ENCODE measurements at regions not wholly inside any gene's neighbourhood (a gene's known extent, or its start where the extent isn't known, plus 50 kb on each side); places are given as distances from the start of the nearest gene placed in this dataset.
"Not testable (repeated sequence)": the region's sequence is repeated elsewhere in the genome, so short reads cannot be mapped to it uniquely, and the experiment has no call there.

GRCh38 chr6:144689503-144690040, 404.4 kb downstream of the UTRN start:
- no peak overlapping the region for H3K4me2 ChIP-seq (ENCODE audit: low read length)
- no peak overlapping the region for H3K27ac ChIP-seq (ENCODE audit: low read depth, low read length)
- no peaks in the 10 kb centered on the region for H3K36me3 ChIP-seq (ENCODE audit: control insufficient read depth, low read length)
- H3F3A ChIP-seq (ENCODE audit: control insufficient read depth, insufficient read depth) = no peaks in the 10 kb centered on the region
- H3K4me3 ChIP-seq (ENCODE audit: low read length) = no peak overlapping the region
- H3K4me1 ChIP-seq (ENCODE audit: control insufficient read depth, low read length) = no peaks in the 10 kb centered on the region
- H4K20me1 ChIP-seq (ENCODE audit: control insufficient read depth, insufficient read depth, low read depth, low read length) = no peaks in the 10 kb centered on the region
- no peaks in the 10 kb centered on the region for H3K79me2 ChIP-seq (ENCODE audit: control insufficient read depth, low read length)
- TF ChIP-seq, protein P1, sequence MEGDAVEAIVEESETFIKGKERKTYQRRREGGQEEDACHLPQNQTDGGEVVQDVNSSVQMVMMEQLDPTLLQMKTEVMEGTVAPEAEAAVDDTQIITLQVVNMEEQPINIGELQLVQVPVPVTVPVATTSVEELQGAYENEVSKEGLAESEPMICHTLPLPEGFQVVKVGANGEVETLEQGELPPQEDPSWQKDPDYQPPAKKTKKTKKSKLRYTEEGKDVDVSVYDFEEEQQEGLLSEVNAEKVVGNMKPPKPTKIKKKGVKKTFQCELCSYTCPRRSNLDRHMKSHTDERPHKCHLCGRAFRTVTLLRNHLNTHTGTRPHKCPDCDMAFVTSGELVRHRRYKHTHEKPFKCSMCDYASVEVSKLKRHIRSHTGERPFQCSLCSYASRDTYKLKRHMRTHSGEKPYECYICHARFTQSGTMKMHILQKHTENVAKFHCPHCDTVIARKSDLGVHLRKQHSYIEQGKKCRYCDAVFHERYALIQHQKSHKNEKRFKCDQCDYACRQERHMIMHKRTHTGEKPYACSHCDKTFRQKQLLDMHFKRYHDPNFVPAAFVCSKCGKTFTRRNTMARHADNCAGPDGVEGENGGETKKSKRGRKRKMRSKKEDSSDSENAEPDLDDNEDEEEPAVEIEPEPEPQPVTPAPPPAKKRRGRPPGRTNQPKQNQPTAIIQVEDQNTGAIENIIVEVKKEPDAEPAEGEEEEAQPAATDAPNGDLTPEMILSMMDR (IDR thresholded peaks at IDR 0.05; ENCODE audit: low read depth, low read length, poor library complexity, severe bottlenecking) = no peak
- no peak for TF ChIP-seq EZH2phosphoT487 (IDR thresholded peaks at IDR 0.05; ENCODE audit: borderline replicate concordance, low read length)
- no peaks in the 10 kb centered on the region for H3K9me2 ChIP-seq (replicated peaks; ENCODE audit: control insufficient read depth, low read length)
- no peaks in the 10 kb centered on the region for H3K9me3 ChIP-seq (ENCODE audit: control insufficient read depth, insufficient read depth, low read length)
- no peaks in the 10 kb centered on the region for H3K27me3 ChIP-seq (ENCODE audit: control insufficient read depth, low read length)

DNA sequence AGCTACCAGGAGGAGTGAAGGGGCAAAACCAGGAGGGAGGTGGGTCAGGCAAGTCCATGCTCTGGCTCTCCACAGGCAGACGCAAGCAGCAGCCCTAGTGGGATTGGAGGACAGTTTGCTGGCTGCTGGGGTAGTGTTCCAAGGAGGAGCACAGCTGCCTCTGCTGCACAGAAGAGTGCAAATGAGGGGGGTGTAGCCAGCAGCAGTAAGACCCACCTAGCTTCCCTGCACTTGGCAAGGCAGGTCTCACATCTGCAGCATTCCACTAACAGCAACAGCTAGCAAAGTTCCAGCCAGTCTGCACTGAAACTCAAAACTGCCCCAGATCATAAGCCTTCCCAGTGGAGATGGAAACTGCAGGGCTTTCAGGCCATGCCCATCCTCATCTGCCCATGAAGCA, 405.0 kb downstream of the UTRN start:
- TF ChIP-seq, protein P1 (IDR thresholded peaks at IDR 0.05; ENCODE audit: low read depth, low read length, poor library complexity, severe bottlenecking) = no peak
- no peak for TF ChIP-seq EZH2phosphoT487 (IDR thresholded peaks at IDR 0.05; ENCODE audit: borderline replicate concordance, low read length)
- H3K79me2 ChIP-seq (ENCODE audit: control insufficient read depth, low read length) = no peaks in the 10 kb centered on the region

GRCh38 chr6:144690666-144691065, 405.5 kb downstream of the UTRN start:
- H3K9me3 ChIP-seq (ENCODE audit: control insufficient read depth, insufficient read depth, low read length) = no peaks in the 10 kb centered on the region
- H3F3A ChIP-seq (ENCODE audit: control insufficient read depth, insufficient read depth) = no peaks in the 10 kb centered on the region
- H3K36me3 ChIP-seq (ENCODE audit: control insufficient read depth, low read length) = no peaks in the 10 kb centered on the region
- H4K20me1 ChIP-seq (ENCODE audit: control insufficient read depth, insufficient read depth, low read depth, low read length) = no peaks in the 10 kb centered on the region
- no peaks in the 10 kb centered on the region for H3K4me1 ChIP-seq (ENCODE audit: control insufficient read depth, low read length)
- no peak overlapping the region for H3K4me3 ChIP-seq (ENCODE audit: low read length)
- H3K9me2 ChIP-seq (replicated peaks; ENCODE audit: control insufficient read depth, low read length) = no peaks in the 10 kb centered on the region
- H3K27ac ChIP-seq (ENCODE audit: low read depth, low read length) = no peak overlapping the region
- H3K27me3 ChIP-seq (ENCODE audit: control insufficient read depth, low read length) = no peaks in the 10 kb centered on the region
- TF ChIP-seq EZH2phosphoT487 (IDR thresholded peaks at IDR 0.05; ENCODE audit: borderline replicate concordance, low read length) = no peak
- TF ChIP-seq, protein P1 (IDR thresholded peaks at IDR 0.05; ENCODE audit: low read depth, low read length, poor library complexity, severe bottlenecking) = no peak
- no peak overlapping the region for H3K4me2 ChIP-seq (ENCODE audit: low read length)
- H3K79me2 ChIP-seq (ENCODE audit: control insufficient read depth, low read length) = no peaks in the 10 kb centered on the region

More for the DNA sequence above, 405.0 kb downstream of the UTRN start:
- Histone ChIP-seq H3K36me3 (ENCODE audit: control insufficient read depth, low read length) (no peaks in the 10 kb centered on the region), H3K4me1 (ENCODE audit: control insufficient read depth, low read length) (no peaks in the 10 kb centered on the region), H3K9me3 (ENCODE audit: control insufficient read depth, insufficient read depth, low read length) (no peaks in the 10 kb centered on the region), H3K4me2 (ENCODE audit: low read length) (no peak overlapping the region), H3K27ac (ENCODE audit: low read depth, low read length) (no peak overlapping the region), H3K4me3 (ENCODE audit: low read length) (no peak overlapping the region), H4K20me1 (ENCODE audit: control insufficient read depth, insufficient read depth, low read depth, low read length) (no peaks in the 10 kb centered on the region), H3K9me2 (replicated peaks; ENCODE audit: control insufficient read depth, low read length) (no peaks in the 10 kb centered on the region), H3F3A (ENCODE audit: control insufficient read depth, insufficient read depth) (no peaks in the 10 kb centered on the region), H3K27me3 (ENCODE audit: control insufficient read depth, low read length) (no peaks in the 10 kb centered on the region)

DNA sequence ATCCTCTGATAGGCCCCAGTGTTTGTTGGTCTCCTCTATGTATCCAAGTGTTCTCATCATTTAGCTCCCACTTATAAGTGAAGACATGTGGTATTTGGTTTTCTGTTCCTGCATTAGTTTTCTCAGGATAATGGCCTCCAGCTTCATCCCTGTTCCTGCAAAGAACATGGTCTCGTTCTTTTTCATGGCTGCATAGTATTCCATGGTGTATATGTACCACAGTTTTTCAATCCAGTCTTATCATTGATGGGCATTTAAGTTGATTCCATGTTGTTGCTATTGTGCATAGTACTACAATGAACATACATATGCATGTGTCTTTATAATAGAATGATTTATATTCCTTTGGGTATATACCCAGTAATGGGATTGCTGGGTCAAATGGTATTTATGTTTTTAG, 406.9 kb downstream of the UTRN start:
- H4K20me1 ChIP-seq (ENCODE audit: control insufficient read depth, insufficient read depth, low read depth, low read length); H3K27me3 ChIP-seq (ENCODE audit: control insufficient read depth, low read length); H3K4me2 ChIP-seq (ENCODE audit: low read length); H3K27ac ChIP-seq (ENCODE audit: low read depth, low read length); H3K9me2 ChIP-seq (replicated peaks; ENCODE audit: control insufficient read depth, low read length); H3K36me3 ChIP-seq (ENCODE audit: control insufficient read depth, low read length); H3F3A ChIP-seq (ENCODE audit: control insufficient read depth, insufficient read depth); H3K9me3 ChIP-seq (ENCODE audit: control insufficient read depth, insufficient read depth, low read length); H3K79me2 ChIP-seq (ENCODE audit: control insufficient read depth, low read length); H3K4me1 ChIP-seq (ENCODE audit: control insufficient read depth, low read length); H3K4me3 ChIP-seq (ENCODE audit: low read length): not testable (repeated sequence)
